HG02588 (cell line): ENCODE measurements at regions not wholly inside any gene's neighbourhood (a gene's known extent, or its start where the extent isn't known, plus 50 kb on each side); places are given as distances from the start of the nearest gene placed in this dataset.

Experiments
- ATAC-seq: cut with Tn5 transposase; IDR thresholded peaks from one replicate; pipeline ENCODE4 v1.9.1; 2021; ENCODE audit warnings: mild to moderate bottlenecking, moderate library complexity; ENCODE audit not compliant: unreplicated experiment

- ATAC-seq = no peak
Measured at GRCh38 chr15:94887391-94887790, 656.0 kb downstream of the MCTP2 start.

GRCh38 chr15:94889153-94889552 lies 657.8 kb downstream of the MCTP2 start:
- no peak for ATAC-seq

- no peak for ATAC-seq
Measured at GRCh38 chr15:94893091-94893490, 661.7 kb downstream of the MCTP2 start.

- no peak for ATAC-seq
Measured at GRCh38 chr15:94894056-94894455, 662.7 kb downstream of the MCTP2 start.

GRCh38 chr15:94909510-94909909 lies 678.1 kb downstream of the MCTP2 start:
- no peak for ATAC-seq

GRCh38 chr15:94910166-94910565 lies 678.8 kb downstream of the MCTP2 start:
- no peak for ATAC-seq

GRCh38 chr15:94912760-94913159 lies 681.4 kb downstream of the MCTP2 start:
- no peak for ATAC-seq

- ATAC-seq = no peak
Measured at GRCh38 chr15:94917068-94917467, 685.7 kb downstream of the MCTP2 start.

GRCh38 chr15:94921936-94922335 lies 690.6 kb downstream of the MCTP2 start:
- ATAC-seq = no peak

- no peak for ATAC-seq
Measured at GRCh38 chr15:94924057-94924456, 692.7 kb downstream of the MCTP2 start.

- no peak for ATAC-seq
Measured at GRCh38 chr15:94924971-94925598, 693.7 kb downstream of the MCTP2 start.

- no peak for ATAC-seq
Measured at GRCh38 chr15:94925680-94926079, 694.3 kb downstream of the MCTP2 start.

- no peak for ATAC-seq
Measured at GRCh38 chr15:94927003-94927402, 695.6 kb downstream of the MCTP2 start.

- ATAC-seq = no peak
Measured at GRCh38 chr15:94929282-94929681, 697.9 kb downstream of the MCTP2 start.

GRCh38 chr15:94930441-94930840 lies 699.1 kb downstream of the MCTP2 start:
- no peak for ATAC-seq

- ATAC-seq = no peak
Measured at GRCh38 chr15:94930960-94931359, 699.6 kb downstream of the MCTP2 start.

- ATAC-seq = no peak
Measured at GRCh38 chr15:94934440-94934839, 703.1 kb downstream of the MCTP2 start.

- ATAC-seq = no peak
Measured at GRCh38 chr15:94937242-94937641, 705.9 kb downstream of the MCTP2 start.

GRCh38 chr15:94943888-94944287 lies 712.5 kb downstream of the MCTP2 start:
- ATAC-seq = no peak

- ATAC-seq = no peak
Measured at GRCh38 chr15:94951538-94951937, 720.2 kb downstream of the MCTP2 start.

- no peak for ATAC-seq
Measured at GRCh38 chr15:94963953-94964352, 732.6 kb downstream of the MCTP2 start.

- ATAC-seq = no peak
Measured at GRCh38 chr15:94965593-94965992, 734.2 kb downstream of the MCTP2 start.

- ATAC-seq = no peak
Measured at GRCh38 chr15:94968133-94968532, 736.8 kb downstream of the MCTP2 start.
